ENCODE measurements at regions not wholly inside any gene's neighbourhood (a gene's known extent, or its start where the extent isn't known, plus 50 kb on each side); places are given as distances from the start of the nearest gene placed in this dataset.

GRCh38 chr5:175353926-175354325 lies 90.1 kb downstream of the DRD1 start:
- no peaks in the 10 kb centered on the region for H3K36me3 ChIP-seq (ENCODE audit: insufficient read depth, low read length)
- no peaks in the 10 kb centered on the region for H4K20me1 ChIP-seq (ENCODE audit: insufficient read depth, low read length, poor library complexity, severe bottlenecking)
- no peaks in the 10 kb centered on the region for H3K27me3 ChIP-seq (ENCODE audit: insufficient read depth, low read length, poor library complexity, severe bottlenecking)
- no peaks in the 10 kb centered on the region for H3K4me1 ChIP-seq (ENCODE audit: insufficient read depth, low read length, poor library complexity, severe bottlenecking)
- H3K9me3 ChIP-seq (ENCODE audit: insufficient read depth, low read depth, low read length), result no peaks in the 10 kb centered on the region
- no peaks in the 10 kb centered on the region for H3K9me2 ChIP-seq (replicated peaks; ENCODE audit: low read depth, low read length)
- TF ChIP-seq EZH2phosphoT487 (IDR thresholded peaks at IDR 0.05; ENCODE audit: borderline replicate concordance) (no peak), CTCF (conservative IDR thresholded peaks at IDR 0.05; ENCODE audit: low read length) (no peak)
- H3F3A ChIP-seq (ENCODE audit: low read depth), result no peaks in the 10 kb centered on the region
- H3K4me2 ChIP-seq (ENCODE audit: low read depth, low read length, poor library complexity, severe bottlenecking), result no peak overlapping the region
- no peak overlapping the region for H2AFZ ChIP-seq (ENCODE audit: low read length)
- no peak overlapping the region for H3K9ac ChIP-seq (ENCODE audit: low read depth, low read length, poor library complexity, severe bottlenecking)
- H3K79me2 ChIP-seq (ENCODE audit: insufficient read depth, low read length), result no peaks in the 10 kb centered on the region
- no peak overlapping the region for H3K4me3 ChIP-seq (ENCODE audit: low read length, poor library complexity, severe bottlenecking)

DNA sequence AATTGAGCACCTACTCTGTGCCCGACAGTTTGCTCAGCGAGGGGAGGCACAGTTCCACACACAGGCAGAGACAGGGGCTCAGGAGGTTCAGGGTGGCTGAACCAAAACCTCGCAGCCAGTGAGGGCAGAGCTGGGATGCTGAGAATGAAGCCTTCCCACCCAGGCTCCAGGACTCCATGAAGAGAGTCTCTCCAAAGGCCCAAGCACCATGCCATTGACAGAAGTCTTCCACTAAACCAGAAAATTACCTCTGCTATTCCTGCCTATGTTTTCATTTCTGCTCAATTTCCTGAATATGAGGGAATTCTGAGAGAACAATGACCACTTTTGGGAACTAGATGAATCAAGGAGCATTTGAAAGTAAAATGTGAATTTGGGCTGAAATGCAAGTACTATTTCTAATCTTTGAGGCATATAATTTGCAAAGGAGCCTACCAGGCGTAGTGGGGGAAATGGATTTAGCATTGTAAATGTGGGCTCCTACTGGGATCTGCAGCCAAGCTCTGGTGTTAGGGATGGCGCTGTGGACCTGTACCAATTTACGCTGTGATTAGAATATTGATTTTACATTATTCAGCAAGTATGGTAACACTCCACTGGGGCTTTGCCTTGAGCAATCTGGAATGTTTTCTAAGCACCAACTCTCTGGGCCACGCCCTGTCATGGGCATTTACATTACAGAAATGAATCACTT lies 91.9 kb downstream of the DRD1 start:
- Histone ChIP-seq H3K9me2 (replicated peaks; ENCODE audit: low read depth, low read length) (no peaks in the 10 kb centered on the region), H3K4me2 (ENCODE audit: low read depth, low read length, poor library complexity, severe bottlenecking) (no peak overlapping the region), H3K9me3 (ENCODE audit: insufficient read depth, low read depth, low read length) (no peaks in the 10 kb centered on the region), H3K4me1 (ENCODE audit: insufficient read depth, low read length, poor library complexity, severe bottlenecking) (no peaks in the 10 kb centered on the region), H3K9ac (ENCODE audit: low read depth, low read length, poor library complexity, severe bottlenecking) (no peak overlapping the region), H3K4me3 (ENCODE audit: low read length, poor library complexity, severe bottlenecking) (no peak overlapping the region), H2AFZ (ENCODE audit: low read length) (no peak overlapping the region), H3F3A (ENCODE audit: low read depth) (no peaks in the 10 kb centered on the region), H4K20me1 (ENCODE audit: insufficient read depth, low read length, poor library complexity, severe bottlenecking) (no peaks in the 10 kb centered on the region), H3K79me2 (ENCODE audit: insufficient read depth, low read length) (no peaks in the 10 kb centered on the region), H3K27me3 (ENCODE audit: insufficient read depth, low read length, poor library complexity, severe bottlenecking) (no peaks in the 10 kb centered on the region), H3K36me3 (ENCODE audit: insufficient read depth, low read length) (no peaks in the 10 kb centered on the region)
- TF ChIP-seq CTCF (conservative IDR thresholded peaks at IDR 0.05; ENCODE audit: low read length) (no peak), EZH2phosphoT487 (IDR thresholded peaks at IDR 0.05; ENCODE audit: borderline replicate concordance) (no peak)

DNA sequence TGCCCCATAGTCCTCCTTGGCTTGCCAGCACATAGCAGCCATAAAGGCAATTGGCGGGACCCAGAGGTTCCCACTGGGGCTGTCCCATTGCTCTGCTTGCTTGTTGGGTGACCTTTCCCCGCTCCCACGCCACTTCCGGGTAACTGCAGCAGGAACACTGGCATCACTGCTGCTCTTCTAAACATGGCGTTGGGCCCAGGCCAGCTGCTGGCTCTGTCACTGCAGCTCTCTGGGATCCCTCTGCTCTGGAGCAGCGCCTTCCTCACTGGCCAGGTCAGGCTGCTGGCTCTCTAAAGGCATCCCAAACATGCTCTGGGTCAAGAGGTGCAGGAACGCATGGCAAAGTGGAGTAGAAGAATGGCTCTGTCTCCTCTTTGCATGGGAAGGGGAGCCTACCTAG lies 92.9 kb downstream of the DRD1 start:
- H4K20me1 ChIP-seq (ENCODE audit: insufficient read depth, low read length, poor library complexity, severe bottlenecking), result no peaks in the 10 kb centered on the region
- no peak overlapping the region for H3K9ac ChIP-seq (ENCODE audit: low read depth, low read length, poor library complexity, severe bottlenecking)
- no peak overlapping the region for H3K4me2 ChIP-seq (ENCODE audit: low read depth, low read length, poor library complexity, severe bottlenecking)
- H3K27me3 ChIP-seq (ENCODE audit: insufficient read depth, low read length, poor library complexity, severe bottlenecking), result no peaks in the 10 kb centered on the region
- no peaks in the 10 kb centered on the region for H3K9me2 ChIP-seq (replicated peaks; ENCODE audit: low read depth, low read length)
- TF ChIP-seq EZH2phosphoT487 (IDR thresholded peaks at IDR 0.05; ENCODE audit: borderline replicate concordance) (no peak), CTCF (conservative IDR thresholded peaks at IDR 0.05; ENCODE audit: low read length) (no peak)
- no peak overlapping the region for H2AFZ ChIP-seq (ENCODE audit: low read length)
- no peaks in the 10 kb centered on the region for H3K9me3 ChIP-seq (ENCODE audit: insufficient read depth, low read depth, low read length)
- H3K79me2 ChIP-seq (ENCODE audit: insufficient read depth, low read length), result no peaks in the 10 kb centered on the region
- H3K4me1 ChIP-seq (ENCODE audit: insufficient read depth, low read length, poor library complexity, severe bottlenecking), result no peaks in the 10 kb centered on the region
- H3K4me3 ChIP-seq (ENCODE audit: low read length, poor library complexity, severe bottlenecking), result no peak overlapping the region
- no peaks in the 10 kb centered on the region for H3F3A ChIP-seq (ENCODE audit: low read depth)
- no peaks in the 10 kb centered on the region for H3K36me3 ChIP-seq (ENCODE audit: insufficient read depth, low read length)
